ENCODE measurements at regions not wholly inside any gene's neighbourhood (a gene's known extent, or its start where the extent isn't known, plus 50 kb on each side); places are given as distances from the start of the nearest gene placed in this dataset.

DNA sequence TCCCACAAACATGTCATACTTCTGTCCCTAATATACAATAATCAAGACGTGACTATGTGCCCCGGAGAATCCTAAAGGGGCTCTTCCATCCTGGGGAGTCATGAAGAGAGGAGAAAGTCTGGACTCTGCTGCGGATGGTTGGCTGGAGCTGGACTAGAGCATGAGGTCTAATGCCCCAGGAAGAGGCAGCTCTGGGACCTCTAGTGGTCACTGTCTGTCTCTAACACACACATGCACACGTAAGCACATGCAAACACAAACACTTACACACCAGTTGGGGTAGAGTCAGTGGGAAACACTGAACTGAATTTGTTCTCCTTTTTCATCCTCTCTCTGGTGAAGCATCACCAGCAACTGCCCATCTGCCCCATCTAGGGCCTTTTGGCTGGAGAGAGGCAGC lies 271.6 kb downstream of the TDRD15 start:
- H3K4me1 ChIP-seq (ENCODE audit: control insufficient read depth, insufficient read depth, low read length): no peaks in the 10 kb centered on the region
- in situ Hi-C loops (cut with MboI; ENCODE audit: low sequenced_read_pairs) (no loop called here), intact Hi-C loops (cut with micrococcal nuclease) (no loop called here), dilution Hi-C loops (cut with HindIII; ENCODE audit: low sequenced_read_pairs, unreplicated experiment) (no loop called here)
- H3K4me2 ChIP-seq (ENCODE audit: low read depth, low read length): no peak overlapping the region
- H2BK5ac ChIP-seq (ENCODE audit: low read depth, low read length, poor library complexity, severe bottlenecking): no peak overlapping the region
- no peak overlapping the region for H3K27ac ChIP-seq (ENCODE audit: insufficient read depth, low read length)
- no peak overlapping the region for H2BK120ac ChIP-seq (ENCODE audit: low read depth, low read length)
- H3K9me3 ChIP-seq (ENCODE audit: control insufficient read depth, insufficient read depth, low read length): no peaks in the 10 kb centered on the region
- H2AK5ac ChIP-seq (ENCODE audit: low read depth, low read length): no peak overlapping the region
- H3K56ac ChIP-seq (ENCODE audit: extremely low read depth, insufficient read depth, low read length): no peak overlapping the region
- H3K79me1 ChIP-seq (ENCODE audit: low read depth in 1 of 2, low read length in 2 of 2): no peaks in the 10 kb centered on the region
- TF ChIP-seq, protein P1, sequence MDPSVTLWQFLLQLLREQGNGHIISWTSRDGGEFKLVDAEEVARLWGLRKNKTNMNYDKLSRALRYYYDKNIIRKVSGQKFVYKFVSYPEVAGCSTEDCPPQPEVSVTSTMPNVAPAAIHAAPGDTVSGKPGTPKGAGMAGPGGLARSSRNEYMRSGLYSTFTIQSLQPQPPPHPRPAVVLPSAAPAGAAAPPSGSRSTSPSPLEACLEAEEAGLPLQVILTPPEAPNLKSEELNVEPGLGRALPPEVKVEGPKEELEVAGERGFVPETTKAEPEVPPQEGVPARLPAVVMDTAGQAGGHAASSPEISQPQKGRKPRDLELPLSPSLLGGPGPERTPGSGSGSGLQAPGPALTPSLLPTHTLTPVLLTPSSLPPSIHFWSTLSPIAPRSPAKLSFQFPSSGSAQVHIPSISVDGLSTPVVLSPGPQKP (IDR thresholded peaks at IDR 0.05; ENCODE audit: borderline replicate concordance, low read depth, low read length): no peak
- H3K18ac ChIP-seq (ENCODE audit: low read depth, low read length): peak overlapping the region; percentile 41; the same call in 1 of the 2 replicates
- H3K27me3 ChIP-seq (ENCODE audit: control insufficient read depth, insufficient read depth, low read length): no peaks in the 10 kb centered on the region
- H4K91ac ChIP-seq (ENCODE audit: insufficient read depth, low read depth, low read length): no peak overlapping the region; the same call in 1 of the 2 replicates
- ChIA-PET POLR2A (ENCODE audit: unreplicated experiment) (no interaction called here), CTCF (interaction anchor here (0.6 to 1.2 kb wide), 2 partner anchors 25 to 31 kb away, joined by 3 read pairs; no protein-coding TSS in a partner anchor)
- no peak overlapping the region for H4K8ac ChIP-seq (ENCODE audit: low read depth in 2 of 2, low read length in 2 of 2)
- H3K23ac ChIP-seq (ENCODE audit: low read depth, low read length): no peak overlapping the region
- H4K5ac ChIP-seq (ENCODE audit: low read depth, low read length): no peak overlapping the region
- no TSS peak for BruUV-seq (replicated peaks)
- no peaks in the 10 kb centered on the region for H3K36me3 ChIP-seq (ENCODE audit: control insufficient read depth, insufficient read depth, low read length)
- no peak overlapping the region for H2BK20ac ChIP-seq (ENCODE audit: low read depth, low read length)
- H3K4ac ChIP-seq (ENCODE audit: low read depth, low read length): no peak overlapping the region
- no peaks in the 10 kb centered on the region for H3K9me1 ChIP-seq (ENCODE audit: insufficient read depth, low read length)
- DNase-seq (no peak), ATAC-seq (ENCODE audit: low read depth) (peak; percentile 21; the same call in 1 of the 2 replicates)
- no peak overlapping the region for H2BK15ac ChIP-seq (ENCODE audit: low read depth, low read length)
- no CpG with 5 or more reads among the region's 4 CpGs for WGBS, 2 experiments (ENCODE audit: extremely low coverage in 2 of 2, insufficient read length in 1 of 2)
- H4K20me1 ChIP-seq (ENCODE audit: insufficient read depth, low read length): no peaks in the 10 kb centered on the region
- H3K9ac ChIP-seq (ENCODE audit: low read depth, low read length): no peak overlapping the region
- no peak overlapping the region for H2AK9ac ChIP-seq (replicated peaks; ENCODE audit: low read depth, low read length, poor library complexity)
- H3K14ac ChIP-seq (replicated peaks; ENCODE audit: low read depth, low read length): no peak overlapping the region
- H2AFZ ChIP-seq (replicated peaks; ENCODE audit: low read length, poor library complexity): no peak overlapping the region
- no peak overlapping the region for H3K4me3 ChIP-seq (ENCODE audit: insufficient read depth, low read depth, low read length)

All from IMR-90 (cell line).